IMR-90 (cell line): ENCODE measurements at regions not wholly inside any gene's neighbourhood (a gene's known extent, or its start where the extent isn't known, plus 50 kb on each side); places are given as distances from the start of the nearest gene placed in this dataset.

Experiments
- ATAC-seq: fragments of 200-7000 bp; cut with Tn5 transposase; 2 replicates; pipeline ENCODE4 v1.9.1; 2020; ENCODE audit warnings: low read depth, mild to moderate bottlenecking, moderate library complexity
- BruUV-seq: library from RNA; stranded (reverse); fragments of 400-500 nt; replicated peaks from 2 replicates; lab custom pipeline; 2021; lab: Mats Ljungman, UMichigan
- CTCF ChIA-PET: fragments of 300-600 bp; formaldehyde crosslinking; extraction: SDS; loops from one replicate; lab custom pipeline; 2021; ENCODE audit warnings: antibody characterized with exemption; lab: Yijun Ruan, JAX
- POLR2A ChIA-PET: fragments of 300-600 bp; sonication (Branson Sonifier 250); formaldehyde crosslinking; loops from one replicate; lab custom pipeline; 2022; ENCODE audit warnings: antibody characterized with exemption; ENCODE audit not compliant: unreplicated experiment; lab: Charles Lee
- DNase-seq: peaks from one replicate; pipeline ENCODE4 v3.0.0; 2013
- H2AFZ ChIP-seq: replicated peaks from 2 replicates; pipeline ENCODE3; 2013; ENCODE audit warnings: low read length, mild to moderate bottlenecking; ENCODE audit not compliant: poor library complexity
- H2AK5ac ChIP-seq: 2 replicates; pipeline ENCODE4 v1.6.1; 2013; ENCODE audit warnings: low read depth, low read length, inconsistent platforms
- H2AK9ac ChIP-seq: replicated peaks from 2 replicates; pipeline ENCODE3; 2013; ENCODE audit warnings: mild to moderate bottlenecking, low read depth, low read length, moderate library complexity; ENCODE audit not compliant: poor library complexity
- H2BK120ac ChIP-seq: 2 replicates; pipeline ENCODE4 v1.6.1; 2013; ENCODE audit warnings: low read depth, low read length, inconsistent platforms
- H2BK15ac ChIP-seq: 3 replicates; pipeline ENCODE4 v1.6.1; 2013; ENCODE audit warnings: low read depth, low read length, inconsistent platforms
- H2BK20ac ChIP-seq: 2 replicates; pipeline ENCODE4 v1.6.1; 2013; ENCODE audit warnings: low read depth, mild to moderate bottlenecking, inconsistent platforms, low read length, moderate library complexity
- H2BK5ac ChIP-seq: 2 replicates; pipeline ENCODE4 v1.6.1; 2013; ENCODE audit warnings: mild to moderate bottlenecking, low read depth, low read length, inconsistent platforms; ENCODE audit not compliant: poor library complexity, severe bottlenecking
- H3K14ac ChIP-seq: replicated peaks from 2 replicates; pipeline ENCODE4 v1.6.1; 2013; ENCODE audit warnings: low read depth, low read length, inconsistent platforms
- H3K18ac ChIP-seq: 2 replicates; pipeline ENCODE4 v1.6.1; 2013; ENCODE audit warnings: low read depth, low read length, control low read depth
- H3K23ac ChIP-seq: 2 replicates; pipeline ENCODE4 v1.6.1; 2013; ENCODE audit warnings: low read depth, low read length, inconsistent platforms
- H3K27ac ChIP-seq: 2 replicates; pipeline ENCODE4 v1.5.1; 2013; ENCODE audit warnings: mild to moderate bottlenecking, control low read depth, low read length; ENCODE audit not compliant: insufficient read depth
- H3K27me3 ChIP-seq: 2 replicates; pipeline ENCODE4 v1.6.1; 2013; ENCODE audit warnings: low read length; ENCODE audit not compliant: control insufficient read depth, insufficient read depth
- H3K36me3 ChIP-seq: 2 replicates; pipeline ENCODE4 v1.6.1; 2013; ENCODE audit warnings: low read length, mixed read lengths; ENCODE audit not compliant: control insufficient read depth, insufficient read depth
- H3K4ac ChIP-seq: 2 replicates; pipeline ENCODE4 v1.6.1; 2013; ENCODE audit warnings: low read depth, low read length, inconsistent platforms
- H3K4me1 ChIP-seq: 2 replicates; pipeline ENCODE4 v1.6.1; 2013; ENCODE audit warnings: low read length, mixed read lengths; ENCODE audit not compliant: control insufficient read depth, insufficient read depth
- H3K4me2 ChIP-seq: 2 replicates; pipeline ENCODE4 v1.6.1; 2013; ENCODE audit warnings: low read depth, mild to moderate bottlenecking, control low read depth, low read length, moderate library complexity
- H3K4me3 ChIP-seq: 2 replicates; pipeline ENCODE4 v1.5.1; 2013; ENCODE audit warnings: low read depth, mild to moderate bottlenecking, control low read depth, low read length, moderate library complexity; ENCODE audit not compliant: insufficient read depth
- H3K56ac ChIP-seq: 2 replicates; pipeline ENCODE4 v1.6.1; 2013; ENCODE audit warnings: low read length, inconsistent platforms; ENCODE audit not compliant: insufficient read depth; ENCODE audit errors: extremely low read depth
- H3K79me1 ChIP-seq, 2 experiments: 2 replicates each; pipeline ENCODE4 v1.6.1; 2013; ENCODE audit warnings: low read length in 2 of 2, inconsistent platforms in 1 of 2, low read depth in 1 of 2
- H3K9ac ChIP-seq: 2 replicates; pipeline ENCODE4 v1.6.1; 2013; ENCODE audit warnings: low read depth, low read length, control low read depth
- H3K9me1 ChIP-seq: 2 replicates; pipeline ENCODE4 v1.6.1; 2013; ENCODE audit warnings: low read length, inconsistent platforms; ENCODE audit not compliant: insufficient read depth
- H3K9me3 ChIP-seq: 2 replicates; pipeline ENCODE4 v1.6.1; 2013; ENCODE audit warnings: low read length; ENCODE audit not compliant: control insufficient read depth, insufficient read depth
- H4K20me1 ChIP-seq: 2 replicates; pipeline ENCODE4 v1.6.1; 2013; ENCODE audit warnings: low read length, inconsistent platforms; ENCODE audit not compliant: insufficient read depth
- H4K5ac ChIP-seq: 2 replicates; pipeline ENCODE4 v1.6.1; 2013; ENCODE audit warnings: mild to moderate bottlenecking, low read depth, low read length, control low read depth
- H4K8ac ChIP-seq, 2 experiments: 2 replicates each; pipeline ENCODE4 v1.6.1; 2013; ENCODE audit warnings: low read depth in 2 of 2, low read length in 2 of 2, control low read depth in 1 of 2, inconsistent platforms in 1 of 2
- H4K91ac ChIP-seq: 2 replicates; pipeline ENCODE4 v1.6.1; 2013; ENCODE audit warnings: low read depth, low read length, inconsistent platforms; ENCODE audit not compliant: insufficient read depth
- BHLHE40 ChIP-seq: fragments of 150-350 bp; IDR thresholded peaks from 2 replicates; pipeline ENCODE4 v1.6.1; 2016; ENCODE audit warnings: mild to moderate bottlenecking, low read depth, low read length
- CEBPB ChIP-seq: IDR thresholded peaks from 2 replicates; pipeline ENCODE4 v1.6.1; 2012; ENCODE audit warnings: low read depth, low read length, improper control_type of control experiment
- CHD1 ChIP-seq: IDR thresholded peaks from 2 replicates; pipeline ENCODE4 v1.6.1; 2012; ENCODE audit warnings: low read depth, low read length, improper control_type of control experiment
- ELK1 ChIP-seq: fragments of 150-350 bp; IDR thresholded peaks from 2 replicates; pipeline ENCODE4 v1.6.1; 2016; ENCODE audit warnings: low read depth, mild to moderate bottlenecking, low read length, moderate library complexity, borderline replicate concordance
- FOS ChIP-seq: fragments of 150-350 bp; IDR thresholded peaks from 2 replicates; pipeline ENCODE4 v1.6.1; 2016; ENCODE audit warnings: low read depth, low read length
- MAFK ChIP-seq: IDR thresholded peaks from 2 replicates; pipeline ENCODE4 v1.6.1; 2012; ENCODE audit warnings: low read depth, low read length, improper control_type of control experiment
- MAZ ChIP-seq: IDR thresholded peaks from 2 replicates; pipeline ENCODE4 v1.6.1; 2012; ENCODE audit warnings: low read depth, mild to moderate bottlenecking, low read length, improper control_type of control experiment, moderate library complexity, borderline replicate concordance
- MXI1 ChIP-seq: IDR thresholded peaks from 2 replicates; pipeline ENCODE4 v1.6.1; 2012; ENCODE audit warnings: low read depth, mild to moderate bottlenecking, low read length, moderate library complexity, borderline replicate concordance
- NFE2L2 ChIP-seq: fragments of 150-350 bp; IDR thresholded peaks from 2 replicates; pipeline ENCODE4 v1.6.1; 2016; ENCODE audit warnings: low read depth, mild to moderate bottlenecking, low read length
- POLR2A ChIP-seq: IDR thresholded peaks from 2 replicates; pipeline ENCODE4 v1.6.1; 2012; ENCODE audit warnings: mild to moderate bottlenecking, low read depth, low read length
- RAD21 ChIP-seq: IDR thresholded peaks from 2 replicates; pipeline ENCODE4 v1.6.1; 2012; ENCODE audit warnings: low read length, improper control_type of control experiment
- RCOR1 ChIP-seq: IDR thresholded peaks from 2 replicates; pipeline ENCODE4 v1.6.1; 2012; ENCODE audit warnings: mild to moderate bottlenecking, low read length, improper control_type of control experiment; ENCODE audit not compliant: insufficient replicate concordance
- RFX5 ChIP-seq: IDR thresholded peaks from 2 replicates; pipeline ENCODE4 v1.8.0; 2012; ENCODE audit warnings: low read depth, mild to moderate bottlenecking, low read length, moderate library complexity
- USF2 ChIP-seq: fragments of 150-350 bp; IDR thresholded peaks from 2 replicates; pipeline ENCODE4 v1.6.1; 2017; ENCODE audit warnings: mild to moderate bottlenecking, antibody characterized with exemption, low read length, low read depth
- dilution Hi-C: fragments of 300-500 bp; cut with HindIII; formaldehyde crosslinking; loops from one replicate; pipeline ENCODE4 v1.14.3; 2018; ENCODE audit warnings: low sequenced_read_pairs; ENCODE audit not compliant: unreplicated experiment
- in situ Hi-C: fragments of 300-500 bp; cut with MboI; formaldehyde crosslinking; loops from 3 replicates; pipeline ENCODE4 v1.14.3; 2019; ENCODE audit warnings: low sequenced_read_pairs, inconsistent platforms, mixed read lengths
- intact Hi-C: fragments of 100-400 bp; cut with micrococcal nuclease; formaldehyde crosslinking; loops from 2 replicates; pipeline ENCODE4 v1.10.0; 2022

GRCh38 chr22:34434371-34434770, 514.1 kb upstream of the LARGE1 start:
- H3K9me3 ChIP-seq = peaks cover 15% of the 10 kb centered on the region
- H3K14ac ChIP-seq = no peak overlapping the region
- H2AK5ac ChIP-seq = no peak overlapping the region
- no peak for ATAC-seq
- DNase-seq = no peak
- ChIA-PET POLR2A (no interaction called here), CTCF (no interaction called here)
- TF ChIP-seq RCOR1 (no peak), MAFK (no peak), NFE2L2 (no peak), BHLHE40 (no peak), RAD21 (no peak), MXI1 (no peak), FOS (no peak), POLR2A (no peak), RFX5 (no peak), USF2 (no peak), CHD1 (no peak), ELK1 (no peak), MAZ (no peak), CEBPB (no peak)
- H3K27me3 ChIP-seq = no peaks in the 10 kb centered on the region
- no peak overlapping the region for H2BK15ac ChIP-seq
- no peak overlapping the region for H3K4ac ChIP-seq
- no peaks in the 10 kb centered on the region for H3K9me1 ChIP-seq
- dilution Hi-C loops = no loop called here
- H4K20me1 ChIP-seq = no peaks in the 10 kb centered on the region
- no peak overlapping the region for H3K18ac ChIP-seq
- H3K27ac ChIP-seq = no peak overlapping the region
- in situ Hi-C loops = no loop called here
- H2BK5ac ChIP-seq = no peak overlapping the region
- BruUV-seq = no TSS peak
- no peak overlapping the region for H4K91ac ChIP-seq
- no peaks in the 10 kb centered on the region for H3K79me1 ChIP-seq
- H3K36me3 ChIP-seq = no peaks in the 10 kb centered on the region
- no peak overlapping the region for H4K5ac ChIP-seq
- no peak overlapping the region for H3K56ac ChIP-seq
- H3K4me3 ChIP-seq = no peak overlapping the region
- intact Hi-C loops = no loop called here
- no peak overlapping the region for H2AFZ ChIP-seq
- H4K8ac ChIP-seq = no peak overlapping the region
- H3K23ac ChIP-seq = no peak overlapping the region
- H2AK9ac ChIP-seq = no peak overlapping the region
- H3K9ac ChIP-seq = no peak overlapping the region
- H2BK120ac ChIP-seq = no peak overlapping the region
- H3K4me1 ChIP-seq = no peaks in the 10 kb centered on the region
- H3K4me2 ChIP-seq = no peak overlapping the region
- H2BK20ac ChIP-seq = no peak overlapping the region
